CD4-positive, alpha-beta T cell treated with Interleukin-15 for 4 hours (primary cell): ENCODE measurements at regions not wholly inside any gene's neighbourhood (a gene's known extent, or its start where the extent isn't known, plus 50 kb on each side); places are given as distances from the start of the nearest gene placed in this dataset.
"Not testable (repeated sequence)": the region's sequence is repeated elsewhere in the genome, so short reads cannot be mapped to it uniquely, and the experiment has no call there.

Experiments
- DNase-seq: peaks from one replicate; pipeline ENCODE4 v3.0.0-alpha.2; 2020; ENCODE audit warnings: low spot score

DNA sequence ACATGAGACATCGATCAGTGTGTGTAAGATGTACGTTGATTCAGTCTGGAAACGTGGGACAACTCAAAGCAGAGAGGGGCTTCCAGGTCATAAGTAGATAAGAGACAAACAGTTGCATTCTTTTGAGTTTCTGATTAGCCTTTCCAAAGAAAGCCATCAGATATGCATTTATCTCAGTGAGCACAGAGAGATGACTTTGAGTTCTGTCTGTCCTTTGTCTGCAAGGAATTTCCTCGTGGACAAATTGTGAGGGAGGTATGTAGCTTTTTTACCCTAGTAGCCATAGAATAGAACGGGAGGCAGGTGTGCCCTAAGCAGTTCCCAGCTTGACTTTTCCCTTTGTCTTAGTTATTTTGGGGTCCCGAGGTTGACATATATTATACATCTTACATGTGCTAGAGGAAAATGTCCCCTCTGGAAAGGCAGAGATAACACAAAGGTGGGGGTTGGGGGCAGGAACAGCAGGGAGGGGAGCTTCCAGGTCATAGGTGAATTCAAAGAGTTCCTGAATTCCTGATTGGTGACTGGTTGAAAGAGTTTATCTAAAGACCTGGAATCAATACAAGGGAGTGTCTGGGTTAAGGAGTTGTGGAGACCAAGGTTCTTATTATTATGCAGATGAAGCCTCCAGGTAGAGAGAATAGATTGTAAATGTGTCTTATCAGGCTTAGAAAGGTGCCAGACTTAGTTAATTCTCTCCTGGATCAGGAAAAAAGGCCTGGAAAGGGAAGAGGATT lies 237.0 kb downstream of the NFATC2 start:
- no peak for DNase-seq

DNA sequence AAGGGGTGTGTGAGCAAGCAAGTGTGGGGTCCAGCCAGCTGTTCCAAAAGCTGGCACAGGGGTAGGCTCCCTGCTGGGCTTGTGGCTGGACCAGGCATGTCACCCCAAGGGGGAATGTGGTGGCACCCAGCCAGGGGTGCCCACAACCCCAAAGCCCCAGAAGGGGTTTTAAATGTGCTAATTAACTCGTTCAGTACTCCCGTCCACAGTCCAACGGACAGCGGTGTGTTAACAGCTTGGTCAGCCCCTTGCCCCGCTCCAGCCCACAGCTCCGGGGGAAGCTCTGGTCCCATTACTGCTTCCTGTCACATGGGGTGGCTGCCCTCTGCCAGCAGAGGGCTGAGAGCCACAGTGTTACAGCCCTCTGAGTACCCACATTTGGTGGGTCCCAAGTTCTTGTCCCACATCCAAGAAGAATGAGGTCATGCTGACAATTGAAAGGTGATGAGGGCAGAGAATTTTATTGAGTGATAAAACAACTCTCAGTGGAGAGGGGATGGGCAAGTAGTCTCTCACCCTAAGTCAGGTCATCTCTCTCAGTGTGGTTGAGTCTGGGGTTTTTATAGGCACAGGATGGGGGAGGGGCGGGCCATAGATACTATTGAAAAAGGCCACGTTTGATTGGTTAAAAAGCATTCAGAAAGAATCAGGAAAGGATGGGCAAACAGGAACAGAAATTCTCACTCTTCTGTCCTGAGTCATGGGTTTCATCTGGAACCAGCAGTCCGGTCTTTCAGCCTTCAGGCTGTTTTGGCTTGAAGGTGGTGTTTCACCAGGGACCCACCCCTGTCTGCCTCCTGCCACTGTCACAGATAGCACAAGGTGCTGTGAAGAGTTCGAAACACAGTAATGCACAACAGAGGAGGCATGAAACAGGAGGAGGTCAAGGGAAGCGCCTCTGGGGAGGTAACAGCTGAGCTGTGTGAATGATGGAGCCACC lies 238.5 kb downstream of the NFATC2 start:
- DNase-seq = no peak

DNA sequence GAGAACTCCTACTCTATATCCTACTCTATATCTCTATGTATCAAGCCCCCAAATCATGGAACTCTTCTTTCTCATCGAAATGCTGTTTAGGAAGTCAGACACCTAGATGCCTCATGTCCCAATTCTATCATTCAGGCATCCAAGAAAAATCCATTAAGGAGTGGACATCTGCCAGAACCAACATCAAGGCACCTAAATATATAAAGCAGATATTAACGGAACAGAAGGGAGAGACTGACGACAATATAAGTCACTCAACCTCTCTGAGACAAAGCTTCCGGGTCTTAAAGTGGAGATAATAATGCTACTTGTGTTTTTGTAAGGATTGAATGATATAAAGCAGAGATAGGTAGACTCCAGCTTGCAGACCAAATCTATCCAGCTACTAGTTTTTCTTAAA lies 241.5 kb downstream of the NFATC2 start:
- no peak for DNase-seq

DNA sequence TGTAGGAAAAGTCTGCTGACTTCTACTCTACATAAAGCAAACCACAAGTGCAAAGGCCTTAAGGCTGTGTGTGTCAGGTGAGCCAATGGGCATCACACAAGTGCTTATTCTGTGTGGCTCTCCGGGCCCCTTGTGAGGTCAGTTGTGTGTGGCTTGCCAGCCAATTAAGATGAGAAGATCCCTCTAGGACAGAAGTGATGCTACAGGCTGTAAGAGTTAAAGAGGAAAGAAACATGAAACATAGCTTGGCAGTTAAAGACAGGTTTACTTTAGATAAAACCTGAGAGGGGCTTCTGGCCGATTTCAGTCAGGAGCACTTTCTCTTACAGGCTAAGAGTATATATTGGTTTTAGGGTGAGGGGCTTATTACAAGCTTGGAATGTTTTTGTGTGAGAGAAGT lies 242.4 kb downstream of the NFATC2 start:
- DNase-seq = no peak

DNA sequence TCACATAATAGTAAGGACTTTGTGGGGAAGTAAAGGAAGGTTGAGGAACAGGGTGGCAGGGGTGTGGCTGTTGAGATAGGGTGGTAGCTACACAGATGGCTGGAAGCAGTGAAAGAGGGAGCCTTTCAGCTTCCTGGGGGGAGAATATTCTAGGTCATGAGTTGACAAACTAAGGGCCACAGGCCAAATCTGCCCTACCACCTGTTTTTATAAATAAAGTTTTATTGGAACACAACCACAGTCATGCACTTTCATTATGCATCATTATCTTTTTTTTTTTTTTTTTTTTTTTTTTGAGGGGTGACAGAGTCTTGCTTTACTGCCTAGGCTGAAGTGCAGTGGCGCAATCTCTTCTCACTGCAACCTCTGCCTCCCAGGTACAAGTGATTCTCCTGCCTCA lies 243.1 kb downstream of the NFATC2 start:
- DNase-seq = no peak

DNA sequence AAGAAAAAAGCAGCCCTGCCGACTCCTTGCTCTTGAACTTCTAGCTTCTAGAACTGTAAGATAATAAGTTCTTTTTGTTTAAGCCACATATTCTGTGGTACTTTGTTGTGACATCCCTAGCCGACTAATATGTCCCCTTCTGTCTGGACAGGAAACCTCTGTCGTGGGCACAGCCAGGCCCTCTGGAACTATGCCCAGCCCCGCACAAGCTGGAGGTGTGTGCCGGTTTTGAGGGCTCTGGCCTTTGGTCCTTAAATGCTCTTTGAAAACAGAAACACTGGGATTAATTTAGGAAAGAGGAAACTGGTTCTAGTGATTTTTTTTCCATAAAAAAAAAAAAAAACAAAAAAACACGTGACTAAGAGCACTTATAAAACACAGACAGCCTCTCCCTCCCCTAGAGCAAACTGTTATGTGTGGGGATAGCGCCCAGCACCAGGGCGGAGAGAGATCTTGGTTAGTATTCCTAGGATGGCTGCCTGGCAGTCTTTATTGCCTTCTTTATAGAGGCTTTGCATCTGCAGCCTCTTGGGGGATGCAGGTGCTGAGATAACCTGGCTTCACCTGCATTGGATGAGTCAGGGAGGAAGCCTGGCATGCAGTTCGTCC lies 244.3 kb downstream of the NFATC2 start:
- DNase-seq = no peak

DNA sequence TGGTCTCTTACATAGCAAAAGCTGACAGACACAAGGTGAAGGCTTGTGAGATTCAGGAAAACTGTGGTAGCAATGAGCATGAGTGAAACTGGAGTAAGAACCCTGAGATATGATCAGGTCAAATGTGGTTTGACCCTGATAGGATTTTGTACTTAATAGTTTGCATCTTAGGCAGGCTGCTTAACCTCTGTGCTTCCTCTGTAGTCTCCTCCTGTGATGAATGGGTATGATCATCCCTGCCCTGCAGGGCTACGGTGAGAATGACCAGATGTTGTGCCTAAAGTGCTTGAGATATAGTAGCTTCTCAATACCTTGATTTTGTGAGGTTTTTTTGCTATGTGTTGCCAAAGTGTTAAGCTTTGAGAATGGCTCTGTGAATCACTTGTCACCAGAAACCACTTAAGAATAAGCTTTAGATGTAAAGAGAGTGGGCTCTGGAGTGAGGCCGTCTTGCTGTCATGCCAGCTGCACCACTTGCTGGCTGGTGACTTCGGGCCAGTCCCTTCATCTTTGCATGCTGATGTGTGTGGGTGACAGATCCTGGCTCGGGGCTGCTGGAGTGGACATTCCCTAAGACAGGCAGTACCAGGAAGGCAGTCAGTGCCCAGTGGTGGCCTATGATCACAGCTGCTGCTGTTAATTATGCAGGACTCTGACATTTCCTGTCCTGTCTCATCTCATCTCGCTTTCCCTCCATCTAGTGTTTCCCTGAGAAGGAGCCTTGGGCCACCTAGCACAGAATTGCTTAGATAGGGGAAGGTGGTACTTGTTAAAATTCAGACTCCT lies 254.7 kb downstream of the NFATC2 start:
- DNase-seq = no peak

DNA sequence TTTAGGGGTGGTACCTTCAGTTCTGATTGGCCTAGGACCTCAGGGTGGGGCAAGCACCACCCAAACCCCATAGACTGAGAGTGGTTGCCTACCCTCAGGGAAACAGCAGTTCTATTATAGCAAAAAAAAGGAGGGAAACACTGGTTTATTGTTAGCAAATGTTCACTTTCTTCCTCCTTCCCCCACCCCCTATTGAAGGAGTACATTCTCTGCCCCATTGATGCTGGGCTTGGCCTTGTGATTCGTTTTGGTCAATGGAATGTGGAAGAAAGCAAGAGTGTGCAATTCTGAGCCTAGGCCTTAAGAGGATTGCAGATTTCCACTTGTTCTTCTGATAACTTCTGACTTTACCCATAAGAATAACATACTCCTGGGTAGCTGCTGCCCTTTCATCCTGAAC lies 255.8 kb downstream of the NFATC2 start:
- no peak for DNase-seq

DNA sequence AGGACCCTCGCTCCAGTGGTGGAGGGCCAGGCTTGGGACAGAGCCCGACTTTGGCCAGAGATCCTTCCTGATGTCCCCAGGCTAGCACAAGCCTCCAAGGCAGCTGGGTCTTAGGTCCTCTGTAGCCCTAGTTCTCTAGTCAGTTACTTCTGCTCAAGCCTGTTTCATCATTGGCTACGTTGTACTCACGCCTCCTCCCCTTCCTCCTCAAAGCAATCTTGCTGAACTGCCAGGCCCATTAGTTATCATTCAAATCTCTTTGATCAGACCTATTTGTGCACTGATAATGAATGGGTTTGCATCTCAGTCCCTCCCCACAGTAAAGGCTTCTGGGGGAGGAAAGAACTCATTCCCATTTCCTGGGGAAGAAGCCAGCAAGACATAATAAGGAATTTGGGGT lies 256.8 kb downstream of the NFATC2 start:
- no peak for DNase-seq

DNA sequence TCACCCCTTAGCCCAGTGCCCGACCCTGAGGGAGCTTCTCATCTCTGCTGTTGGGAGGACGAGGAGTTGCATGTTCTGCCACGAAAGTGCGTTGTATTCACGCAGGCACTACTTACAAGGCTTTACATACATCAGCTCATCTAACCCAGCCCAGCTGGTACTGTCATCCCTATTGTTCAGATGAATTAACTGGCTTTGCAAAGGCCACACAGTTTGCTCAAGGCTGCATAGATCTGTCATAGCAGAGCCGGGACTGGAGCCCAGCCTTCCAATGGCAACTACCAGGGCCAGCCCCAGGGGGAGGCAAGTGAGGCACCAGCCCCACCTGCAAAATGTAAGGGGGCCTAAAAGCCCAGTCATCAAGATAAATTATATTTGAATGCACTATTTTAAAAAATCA lies 257.6 kb downstream of the NFATC2 start:
- no peak for DNase-seq

DNA sequence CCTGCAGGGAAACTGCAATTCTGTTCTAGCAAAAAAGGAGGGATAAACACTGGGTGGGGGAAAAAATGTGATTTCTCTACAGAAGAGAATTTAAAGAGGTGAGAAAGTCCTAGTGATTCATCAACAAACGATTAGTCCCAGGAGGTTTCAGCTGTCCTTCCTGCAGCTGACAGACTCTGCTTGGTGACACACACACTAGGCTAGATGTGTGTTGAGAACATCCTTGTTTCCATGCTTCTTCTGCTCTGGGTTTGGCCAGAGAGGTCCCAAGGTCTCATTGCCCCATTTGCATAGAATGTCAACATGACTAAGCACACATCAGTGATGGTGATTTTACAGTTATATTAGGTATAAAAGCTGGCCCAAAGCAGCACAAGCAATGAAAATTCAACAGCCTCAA lies 258.3 kb downstream of the NFATC2 start:
- DNase-seq = no peak

DNA sequence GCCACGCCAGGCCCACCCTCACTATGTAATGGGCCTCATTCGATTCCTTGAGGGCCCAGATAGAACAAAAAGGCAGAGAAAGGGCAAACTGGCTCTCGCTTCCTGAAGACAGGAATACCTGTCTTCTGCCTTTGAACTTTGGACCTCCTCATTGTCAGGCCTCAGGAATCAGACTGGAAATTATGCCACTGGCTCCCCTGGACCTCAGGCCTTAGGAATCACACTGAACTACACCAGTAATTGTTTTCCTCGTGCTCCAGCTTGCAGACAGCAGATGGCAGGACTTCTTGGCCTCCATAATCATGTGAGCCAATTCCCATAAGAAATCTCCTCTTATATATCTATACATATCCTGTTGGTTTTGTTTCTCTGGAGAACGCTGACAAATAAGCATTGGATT lies 258.6 kb upstream of the KCNG1 start:
- DNase-seq = no peak

DNA sequence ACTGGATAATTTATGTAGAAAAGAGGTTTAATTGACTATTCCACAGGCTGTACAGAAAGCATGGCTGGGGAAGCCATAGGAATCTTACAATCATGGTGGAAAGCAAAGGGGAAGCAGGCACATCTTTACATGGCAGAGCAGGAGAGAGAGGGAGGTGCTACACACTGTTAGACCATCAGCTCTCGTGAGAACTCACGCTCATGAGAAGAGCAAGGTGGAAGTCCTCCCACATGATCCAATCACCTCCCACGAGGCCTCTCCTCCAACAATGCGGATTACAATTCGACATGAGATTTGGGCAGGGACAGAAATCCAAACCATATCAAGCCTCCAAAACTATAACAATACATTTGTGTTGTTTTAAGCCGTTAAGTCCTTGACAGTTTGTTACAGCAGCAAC lies 257.1 kb upstream of the KCNG1 start:
- no peak for DNase-seq

DNA sequence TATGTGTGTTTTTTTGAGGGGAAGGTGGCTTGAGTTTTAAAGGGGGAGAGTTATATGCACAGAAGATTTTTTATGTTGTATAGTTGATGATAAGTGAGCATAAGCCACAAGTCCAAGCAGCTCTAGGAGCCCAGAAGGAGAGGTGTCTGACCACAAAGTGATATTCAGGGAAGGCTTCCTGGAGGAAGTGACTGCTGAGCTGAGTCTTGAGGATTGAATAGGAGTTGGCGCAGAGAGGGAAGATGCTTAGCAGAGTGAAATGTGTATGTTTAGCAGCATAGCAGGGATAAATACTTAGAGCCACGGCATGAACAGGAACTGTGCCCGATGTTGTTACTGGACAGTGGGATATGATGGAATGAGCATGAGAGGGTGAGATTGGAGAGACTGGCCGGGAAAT lies 255.1 kb upstream of the KCNG1 start:
- DNase-seq = no peak

DNA sequence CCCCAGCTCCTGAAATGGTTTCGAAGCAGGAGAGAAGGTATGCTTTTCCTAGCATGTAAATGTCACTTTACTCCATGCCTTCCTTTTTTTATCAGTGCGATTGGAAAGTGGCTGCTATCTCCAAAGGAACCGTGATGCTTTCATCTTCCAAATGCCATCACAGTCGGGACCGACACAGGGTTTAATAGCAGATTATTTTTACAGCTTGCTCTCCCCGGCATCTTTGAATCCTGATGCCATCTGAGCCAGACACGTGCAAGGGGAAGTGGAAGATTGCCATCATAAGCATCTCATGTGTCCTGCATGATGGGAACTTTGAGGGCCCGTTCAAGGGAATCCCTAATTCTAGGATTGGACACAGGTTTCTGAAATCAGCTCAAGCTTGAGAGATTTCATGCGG lies 253.4 kb upstream of the KCNG1 start:
- DNase-seq = no peak

DNA sequence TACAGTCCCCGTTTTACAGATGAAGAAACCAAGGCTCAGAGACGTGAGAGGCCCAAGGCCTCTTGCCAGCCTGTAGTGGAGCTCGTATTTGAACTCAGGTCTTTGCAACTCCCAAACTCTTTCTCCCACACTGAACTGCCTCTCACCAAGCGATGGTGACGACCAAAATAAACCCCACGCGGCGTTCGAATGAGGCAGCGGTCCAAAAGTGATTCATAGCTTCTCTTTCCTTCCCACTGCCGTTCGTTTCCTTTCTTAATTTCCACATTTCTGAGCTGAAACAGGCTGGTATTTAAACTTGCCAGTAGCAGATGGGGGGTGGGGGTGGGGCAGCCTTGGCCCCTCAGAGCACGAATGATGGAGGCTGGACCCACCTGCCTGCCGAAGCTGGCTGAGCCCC lies 252.9 kb upstream of the KCNG1 start:
- no peak for DNase-seq

DNA sequence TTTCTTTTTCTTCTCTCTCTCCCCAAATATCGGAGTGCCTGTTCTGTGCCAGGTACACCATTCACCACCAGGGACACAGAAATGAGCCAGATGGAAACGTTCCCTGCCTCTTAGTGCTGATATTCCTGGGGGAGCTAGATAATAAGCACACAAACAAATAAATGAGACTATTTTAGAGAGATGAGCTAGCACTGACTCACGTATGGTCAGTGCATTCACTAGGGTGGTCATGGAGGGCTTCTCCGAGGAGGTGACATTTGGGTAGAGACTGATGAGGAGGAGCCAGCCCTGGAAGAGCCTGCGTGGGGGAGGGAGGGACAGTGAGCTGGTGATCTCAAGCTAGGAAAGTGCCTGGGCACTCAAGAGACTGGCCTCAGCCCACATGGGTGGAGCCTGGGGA lies 252.3 kb upstream of the KCNG1 start:
- no peak for DNase-seq

DNA sequence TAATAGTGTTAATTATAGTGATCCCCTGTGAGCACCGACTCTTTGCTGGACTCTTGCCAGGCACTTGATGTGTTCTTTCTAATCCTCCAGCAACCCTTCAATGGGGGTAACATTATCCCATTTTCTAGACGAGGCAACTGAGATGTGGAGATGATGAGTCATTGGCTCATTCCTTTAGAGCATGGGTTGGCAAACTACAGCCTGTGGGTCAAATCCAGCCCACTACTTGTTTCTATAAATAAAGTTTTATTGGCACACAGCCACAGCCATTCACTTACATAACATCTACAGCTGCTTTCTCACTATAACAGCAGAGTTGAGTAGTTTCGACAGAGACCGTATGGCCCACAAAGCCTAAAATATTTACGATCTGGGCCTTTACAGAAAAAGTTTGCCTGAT lies 249.5 kb upstream of the KCNG1 start:
- DNase-seq = no peak

DNA sequence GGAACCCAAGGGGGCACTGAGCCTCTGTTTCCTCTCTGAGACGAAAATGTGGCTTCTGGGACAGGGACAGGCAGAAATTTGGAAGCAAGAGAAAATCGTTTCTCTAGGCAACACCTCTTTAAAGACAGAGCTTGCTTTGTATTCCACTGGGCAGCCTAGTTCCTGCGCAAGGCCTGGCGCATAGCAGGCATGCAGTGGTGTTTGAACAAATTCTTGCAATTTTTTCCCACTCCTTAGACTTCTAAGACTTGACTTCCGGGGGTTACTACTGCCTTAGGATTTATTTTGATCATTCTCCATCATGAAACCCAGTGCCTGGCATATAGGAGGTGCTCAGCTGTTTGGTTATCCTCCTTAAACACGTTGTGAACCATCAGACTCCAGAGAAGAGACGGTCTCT lies 249.0 kb upstream of the KCNG1 start:
- no peak for DNase-seq

DNA sequence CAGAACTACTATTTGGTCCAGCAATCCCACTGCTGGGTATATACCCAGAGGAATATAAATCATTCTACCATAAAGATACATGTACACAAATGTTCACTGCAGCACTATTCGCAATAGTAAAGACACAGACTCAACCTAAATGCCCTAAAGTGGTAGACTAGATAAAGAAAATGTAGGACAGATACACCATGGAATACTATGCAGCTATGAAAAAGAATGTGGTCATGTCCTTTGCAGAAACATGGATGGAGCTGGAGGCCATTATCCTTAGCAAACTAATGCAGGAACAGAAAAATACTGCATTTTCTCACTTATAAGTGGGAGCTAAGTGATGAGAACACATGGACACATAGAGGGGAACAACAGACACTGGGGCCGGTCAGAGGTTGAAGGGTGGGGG lies 248.4 kb upstream of the KCNG1 start:
- not testable (repeated sequence) for DNase-seq

DNA sequence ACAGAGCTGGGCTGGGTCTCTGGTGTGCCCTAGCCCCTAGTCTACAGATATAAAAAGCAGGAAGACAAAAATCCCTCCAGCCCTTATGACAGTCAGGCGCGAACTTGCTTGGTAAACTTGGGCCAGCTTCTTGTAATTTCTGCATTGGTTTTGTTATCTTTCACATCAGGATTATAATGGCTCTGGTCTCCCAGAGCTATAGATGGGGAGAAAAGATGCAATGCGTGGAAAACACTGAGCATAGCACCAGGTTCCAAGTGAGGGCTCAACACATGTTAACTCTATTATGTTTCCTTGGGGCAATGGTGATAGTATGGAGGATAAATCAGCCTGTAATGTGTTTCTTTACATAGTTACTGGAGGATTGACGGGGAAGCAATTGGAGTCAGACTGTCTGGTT lies 246.8 kb upstream of the KCNG1 start:
- no peak for DNase-seq

DNA sequence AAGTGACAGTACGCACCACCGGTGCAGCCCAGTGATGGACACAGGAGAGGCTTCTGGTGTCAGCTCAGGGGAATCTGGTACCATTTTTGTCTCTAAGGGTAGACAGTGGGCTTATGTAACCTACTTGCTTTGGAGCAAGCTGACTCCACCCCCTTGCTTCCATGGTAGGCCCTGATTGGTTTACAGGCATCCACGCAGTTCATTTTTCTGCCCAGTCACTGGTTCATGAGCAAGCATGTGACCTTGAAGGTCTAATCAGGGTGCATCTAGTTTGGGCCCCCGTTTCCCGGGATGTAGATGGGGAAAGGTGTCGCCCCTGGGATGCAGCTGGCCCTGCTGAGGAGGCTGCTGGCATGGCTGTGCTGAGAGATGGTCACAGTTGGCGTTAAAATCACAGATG lies 244.8 kb upstream of the KCNG1 start:
- DNase-seq = no peak
